NCI-H524 (cell line): ENCODE measurements at regions not wholly inside any gene's neighbourhood (a gene's known extent, or its start where the extent isn't known, plus 50 kb on each side); places are given as distances from the start of the nearest gene placed in this dataset.
A peak's percentile ranks its signal among the peaks of the same experiment; 100 is the strongest.

ENCODE experiments used
- DNase-seq, 2 experiments: peaks; one replicate each; lab custom pipeline; 2025; lab: John Stamatoyannopoulos, UW

GRCh38 chr7:140242057-140243031, 65.6 kb upstream of the KDM7A start:
- peak in 1 of 2 experiments; percentile 36 for DNase-seq

DNA sequence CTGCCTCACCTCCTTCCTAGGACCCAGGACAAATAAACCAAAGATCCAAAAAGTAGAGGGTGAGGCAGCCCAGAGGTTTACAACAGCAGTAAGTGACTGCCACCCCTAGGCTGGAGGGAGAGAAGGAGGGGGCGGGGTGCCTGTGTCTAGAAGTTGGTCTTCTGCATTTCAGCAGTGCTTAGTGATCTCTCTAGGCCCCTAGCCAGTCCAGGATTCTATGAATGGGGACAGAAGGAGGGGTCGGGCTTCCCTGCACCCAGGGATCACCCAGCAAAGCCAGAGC, 62.8 kb upstream of the KDM7A start:
- no peak for DNase-seq

- DNase-seq = peak; percentile 16 to 68
Observed at GRCh38 chr7:140238778-140239652, 62.2 kb upstream of the KDM7A start.

GRCh38 chr7:140237390-140237789, 60.6 kb upstream of the KDM7A start:
- no peak for DNase-seq

GRCh38 chr7:140236626-140237025, 59.8 kb upstream of the KDM7A start:
- no peak for DNase-seq

DNA sequence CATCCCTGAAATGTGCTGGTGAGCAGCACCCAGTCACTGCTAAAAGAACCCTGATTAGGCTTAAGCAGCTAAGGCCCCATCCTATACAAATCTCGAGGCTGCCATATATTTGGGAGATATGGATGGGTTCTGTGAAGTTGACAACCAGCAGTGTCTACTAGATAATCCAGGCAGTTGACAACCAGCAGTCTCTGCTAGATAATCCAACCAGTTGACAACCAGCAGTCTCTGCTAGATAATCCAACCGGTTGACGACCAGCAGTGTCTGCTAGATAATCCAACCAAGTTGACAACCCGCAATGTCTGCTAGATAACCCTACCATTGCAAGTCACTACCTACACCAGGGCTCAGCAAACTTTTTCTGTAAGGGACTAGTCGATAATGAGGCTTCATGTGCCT, 58.3 kb upstream of the KDM7A start:
- no peak for DNase-seq

- DNase-seq = no peak
Observed at GRCh38 chr7:140232957-140233917, 56.5 kb upstream of the KDM7A start.

DNA sequence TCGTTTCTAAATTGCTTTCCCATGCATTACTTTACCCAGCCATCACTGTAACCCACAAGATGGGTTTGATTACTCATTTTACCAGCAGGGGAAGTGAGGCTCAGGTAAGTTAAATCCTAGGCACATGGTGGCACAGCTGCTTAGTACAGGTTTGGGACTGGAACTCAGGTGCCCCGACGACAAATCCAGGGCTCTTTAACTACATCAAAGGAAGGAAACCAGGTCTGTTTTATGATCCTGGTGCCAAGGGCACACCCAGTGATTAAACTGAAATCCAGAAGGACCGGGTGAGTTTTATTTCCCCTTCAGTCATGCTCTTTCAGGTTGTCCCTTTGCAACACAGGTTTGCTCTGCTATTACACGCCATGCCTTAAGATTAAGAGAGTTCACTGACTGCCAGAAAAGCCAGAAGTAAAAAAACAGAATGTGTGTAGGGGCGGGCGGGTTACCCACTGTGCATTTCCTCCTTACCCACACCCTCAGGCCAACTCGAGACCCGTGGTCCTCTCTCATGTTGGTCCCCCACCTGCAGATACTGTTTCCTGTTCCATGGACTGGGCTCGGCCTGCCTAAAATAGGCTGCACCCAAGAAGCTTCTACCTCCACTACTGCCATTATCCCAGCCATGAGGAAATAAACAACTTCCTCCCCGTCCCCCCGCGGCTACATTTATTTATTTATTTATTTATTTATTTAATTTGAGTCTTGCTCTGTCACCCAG, 55.1 kb upstream of the KDM7A start:
- DNase-seq = peak in 1 of 2 experiments; percentile 38

- DNase-seq = peak; percentile 88 to 95
Observed at GRCh38 chr7:140230861-140231770, 54.3 kb upstream of the KDM7A start.

DNA sequence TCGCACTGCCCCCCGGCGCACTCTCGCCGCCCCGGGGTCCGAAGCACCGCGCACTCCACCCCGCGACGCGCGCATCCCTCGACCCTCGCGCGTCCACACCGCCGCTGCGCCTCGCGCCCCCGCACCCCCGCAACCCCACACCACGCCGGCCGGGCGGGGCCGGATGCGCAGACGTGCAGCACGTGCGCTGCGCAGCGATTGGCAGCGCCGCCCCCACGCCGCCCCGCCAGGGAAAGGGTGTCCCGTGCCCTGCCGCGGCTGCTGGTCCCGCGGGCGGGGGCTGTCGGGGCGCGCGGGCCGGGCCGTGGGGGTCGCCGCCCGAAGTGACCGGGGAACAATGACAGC, 53.7 kb upstream of the KDM7A start:
- peak in 1 of 2 experiments; percentile 56 for DNase-seq

DNA sequence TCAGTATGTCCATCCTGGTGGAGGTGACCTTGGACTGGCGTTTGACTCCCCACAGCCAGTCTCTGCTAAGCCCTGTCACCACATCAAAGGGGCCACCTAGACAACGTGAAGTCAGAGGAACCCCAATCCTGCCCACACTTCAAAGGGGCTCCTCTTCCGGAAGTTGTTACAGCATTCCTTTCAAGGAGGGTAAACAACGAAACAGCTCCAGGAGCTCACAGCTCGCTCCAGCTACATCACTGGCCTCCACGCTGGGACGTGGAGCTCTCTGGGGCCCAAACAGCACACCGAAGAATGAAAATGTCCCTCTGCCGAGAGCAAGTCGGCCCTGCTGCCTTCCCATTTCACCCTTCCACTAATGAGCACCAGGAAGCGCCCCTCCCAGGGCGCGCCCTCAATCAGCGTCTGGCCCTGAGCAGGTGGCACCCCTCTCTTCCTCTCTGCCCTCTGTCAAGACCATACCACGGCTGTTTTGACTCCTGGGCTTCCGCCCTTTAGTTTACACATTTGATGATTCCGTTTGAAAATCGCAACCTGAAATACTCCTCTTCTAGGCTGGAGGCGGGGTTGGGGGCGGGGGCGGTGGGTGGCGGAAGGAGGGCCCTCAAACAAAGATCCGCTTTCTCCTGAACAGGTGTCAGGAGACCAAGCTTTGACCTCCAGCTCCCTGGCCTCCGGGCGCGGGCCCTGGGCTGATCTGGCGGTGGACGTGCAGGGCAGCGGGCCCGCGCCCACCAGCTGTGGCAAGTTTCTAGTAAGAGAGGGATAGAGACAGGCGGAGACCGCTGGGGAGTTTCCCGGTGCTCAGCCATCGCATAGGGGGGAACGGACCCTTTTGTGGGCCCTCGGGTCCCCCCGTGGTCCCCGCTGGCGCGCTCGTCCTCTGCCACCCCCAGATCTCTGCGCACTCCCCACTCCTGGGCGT, 53.1 kb upstream of the KDM7A start:
- peak; percentile 6 to 72 for DNase-seq

DNA sequence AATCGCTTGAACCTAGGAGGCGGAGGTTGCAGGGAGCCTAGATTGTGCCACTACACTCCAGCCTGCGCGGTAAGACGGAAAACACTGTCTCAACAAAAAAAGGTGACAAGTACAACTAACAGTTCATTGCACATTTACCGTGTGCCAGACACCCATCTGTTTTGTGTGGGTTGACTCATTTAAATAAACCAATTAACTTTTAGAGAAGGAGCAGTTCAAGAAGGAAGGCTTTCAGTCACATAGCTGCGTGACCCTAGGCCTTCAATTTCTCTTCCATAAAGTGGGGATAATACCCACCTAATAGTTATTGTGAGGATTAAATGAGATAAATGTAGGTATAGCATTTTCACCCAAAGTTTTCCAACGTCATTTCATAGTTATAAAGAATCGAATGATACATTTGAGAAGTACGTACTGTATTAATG, 52.3 kb upstream of the KDM7A start:
- DNase-seq = no peak
